Esophagus muscularis mucosa (tissue), 3 donors: ENCODE measurements at regions not wholly inside any gene's neighbourhood (a gene's known extent, or its start where the extent isn't known, plus 50 kb on each side); places are given as distances from the start of the nearest gene placed in this dataset.

Source experiments
- CTCF ChIP-seq, 3 experiments: fragments of 200-600 bp in 2 of 3; fragments of 450-650 bp in 1 of 3; sonication (generic) in 2 of 3; IDR thresholded peaks; one replicate each; pipeline ENCODE4 v1.5.1; 2017 to 2019; ENCODE audit warnings: antibody characterized with exemption in 3 of 3, mild to moderate bottlenecking in 2 of 3, moderate library complexity in 1 of 3
- POLR2AphosphoS5 ChIP-seq, 2 donors: sonication (generic); formaldehyde crosslinking; IDR thresholded peaks; one replicate each; pipeline ENCODE4 v1.6.1; 2017; ENCODE audit warnings: antibody characterized with exemption in 2 of 2

- TF ChIP-seq POLR2AphosphoS5 (IDR thresholded peaks at IDR 0.05) (no peak), CTCF (IDR thresholded peaks at IDR 0.05) (no peak)
Observed at GRCh38 chr14:34157651-34158050, 206.8 kb upstream of the EGLN3 start.
